Fibroblast of pulmonary artery (primary cell): ENCODE measurements at regions not wholly inside any gene's neighbourhood (a gene's known extent, or its start where the extent isn't known, plus 50 kb on each side); places are given as distances from the start of the nearest gene placed in this dataset.

Experiments used
- DNase-seq: peaks from one replicate; pipeline ENCODE4 v3.0.0-alpha.2; 2010; ENCODE audit warnings: low read depth
- H3K4me3 ChIP-seq: replicated peaks from 2 replicates; pipeline ENCODE4 v1.5.1; 2011; ENCODE audit warnings: low read depth, mild to moderate bottlenecking, control low read depth, low read length, moderate library complexity
- CTCF ChIP-seq: IDR thresholded peaks from 2 replicates; pipeline ENCODE4 v1.5.1; 2011; ENCODE audit warnings: mild to moderate bottlenecking, control low read depth, low read length, inconsistent platforms; ENCODE audit errors: missing control alignments

DNA sequence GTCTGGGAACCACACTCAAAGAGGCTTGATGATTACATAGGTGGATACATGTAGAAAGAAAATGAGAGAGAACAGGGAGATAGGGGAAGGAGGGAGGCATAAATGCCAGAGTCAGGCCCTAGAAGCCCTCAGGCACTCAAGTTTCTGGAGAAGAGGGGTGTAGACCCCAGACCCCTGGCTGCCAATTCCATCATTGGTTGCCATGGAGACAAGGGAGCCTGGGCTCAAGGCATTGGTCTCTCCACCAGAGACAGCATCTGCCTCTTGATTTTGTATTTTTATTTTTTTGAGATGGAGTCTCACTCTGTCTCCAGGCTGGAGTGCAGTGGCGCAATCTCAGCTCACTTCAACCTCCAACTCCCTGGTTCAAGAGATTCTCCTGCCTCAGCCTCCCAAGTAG lies 114.3 kb upstream of the GRIK3 start:
- TF ChIP-seq CTCF = no peak
- no peak for DNase-seq

GRCh38 chr1:37149296-37149695 lies 115.0 kb upstream of the GRIK3 start:
- no peak overlapping the region for H3K4me3 ChIP-seq
- no peak for TF ChIP-seq CTCF
- no peak for DNase-seq

More for the DNA sequence above, 114.3 kb upstream of the GRIK3 start:
- no peak overlapping the region for H3K4me3 ChIP-seq

DNA sequence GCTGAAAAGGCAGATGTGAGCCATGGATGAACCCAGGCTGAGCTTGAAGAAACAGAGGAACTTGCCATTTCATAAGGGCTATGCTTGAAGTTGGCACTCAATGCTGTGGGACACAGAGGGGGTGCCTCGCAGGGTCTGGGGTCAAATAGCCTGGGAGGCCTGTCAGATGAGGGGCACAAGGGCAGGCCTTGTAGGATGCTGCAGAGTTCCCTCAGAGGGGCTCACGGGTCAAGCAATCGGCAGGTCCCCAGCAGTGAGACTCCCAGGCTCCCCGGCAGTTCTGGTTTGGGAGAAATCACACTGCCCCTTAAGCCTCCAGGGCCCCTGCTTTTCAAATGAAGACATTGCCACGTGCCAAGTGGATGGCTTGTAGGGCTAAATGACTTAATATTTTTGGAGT lies 116.7 kb upstream of the GRIK3 start:
- no peak for DNase-seq
- TF ChIP-seq CTCF = no peak
- no peak overlapping the region for H3K4me3 ChIP-seq

DNA sequence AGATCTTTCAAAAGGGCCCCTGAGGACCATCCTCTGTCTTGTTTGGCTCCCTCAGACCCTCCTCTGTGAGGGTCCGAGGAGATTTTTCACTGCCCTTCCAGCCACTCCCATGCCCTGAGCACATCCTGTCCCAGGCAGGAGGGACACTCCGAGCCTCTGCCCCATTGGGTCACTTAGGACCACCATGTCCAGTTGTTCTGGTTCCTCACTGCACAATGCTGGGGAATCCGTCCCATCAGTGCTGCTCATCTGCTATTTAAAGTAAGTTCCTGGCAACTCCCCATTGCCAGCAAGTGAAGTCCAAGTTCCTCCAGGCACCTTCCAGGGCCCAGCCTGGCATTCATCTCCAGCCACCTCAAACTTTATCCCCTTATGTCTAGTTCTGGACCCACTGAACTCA lies 117.5 kb upstream of the GRIK3 start:
- no peak for TF ChIP-seq CTCF
- no peak for DNase-seq
- no peak overlapping the region for H3K4me3 ChIP-seq

- no peak overlapping the region for H3K4me3 ChIP-seq
- no peak for DNase-seq
- no peak for TF ChIP-seq CTCF
Observed at GRCh38 chr1:37152491-37152890, 118.2 kb upstream of the GRIK3 start.

DNA sequence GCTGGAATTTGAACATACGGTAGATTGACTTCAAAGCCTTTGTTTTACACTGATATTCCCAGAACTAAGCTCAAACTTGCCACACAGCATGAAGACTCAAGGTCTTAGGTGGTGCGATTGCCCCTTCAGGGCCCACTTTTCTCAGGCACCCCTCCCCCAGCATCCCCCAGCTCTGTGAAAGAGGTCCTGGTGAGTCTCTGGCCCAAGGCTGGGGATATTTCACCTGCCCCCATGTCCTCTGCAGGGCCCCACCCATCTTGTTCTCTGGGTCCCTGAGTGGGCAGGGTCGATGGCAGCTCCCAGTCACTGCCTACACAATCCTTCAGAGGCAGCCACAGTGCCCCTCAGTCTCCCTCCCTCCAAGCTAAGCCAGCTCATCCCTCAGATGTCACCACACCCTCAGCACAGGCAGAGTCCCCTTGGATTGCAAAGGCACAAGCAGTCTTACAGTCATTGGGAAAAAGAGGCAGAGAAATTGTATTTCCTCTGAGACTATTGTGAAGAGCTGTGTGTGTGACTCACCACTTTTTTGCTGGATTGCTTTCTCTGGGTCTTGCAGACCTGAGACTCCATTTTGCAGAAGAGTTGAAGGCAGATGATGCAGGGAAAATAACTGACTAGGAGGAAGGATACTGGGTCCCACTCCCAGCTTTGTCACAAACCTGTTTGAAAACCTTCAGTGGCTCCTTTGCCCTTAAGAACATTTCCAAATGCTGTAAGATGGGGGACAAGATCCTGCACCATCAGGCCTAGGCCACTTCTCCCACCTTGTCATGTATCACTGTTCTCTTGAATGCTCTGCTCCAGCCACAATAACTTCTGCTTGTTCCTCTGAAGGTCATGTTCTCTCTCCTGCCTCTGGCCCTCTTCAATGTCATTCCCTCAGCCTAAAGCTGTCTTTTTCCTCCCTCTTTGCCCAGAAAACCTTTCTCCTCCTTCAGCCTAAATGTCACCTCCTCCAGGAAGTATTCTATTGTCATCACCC lies 119.1 kb upstream of the GRIK3 start:
- no peak for DNase-seq
- no peak for TF ChIP-seq CTCF
- H3K4me3 ChIP-seq = no peak overlapping the region

DNA sequence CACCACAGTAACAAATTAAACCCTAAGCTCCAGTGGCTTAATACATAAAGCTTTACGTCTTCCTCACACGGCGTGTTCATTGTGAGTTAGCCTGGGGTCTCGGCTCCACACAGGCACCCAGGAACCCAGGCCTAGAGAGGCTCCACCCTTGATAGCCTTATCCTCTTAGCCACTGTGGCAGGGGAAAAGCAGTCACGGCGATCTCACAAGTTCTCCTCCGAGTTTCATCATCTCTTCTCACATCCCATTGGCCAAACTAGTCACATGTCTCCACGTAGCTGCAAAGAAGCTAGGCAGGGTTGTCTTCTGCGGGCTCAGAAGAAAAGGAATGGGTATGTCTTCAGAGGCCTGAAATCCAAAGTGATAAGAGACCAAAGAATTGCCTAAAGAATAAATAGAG lies 122.3 kb upstream of the GRIK3 start:
- TF ChIP-seq CTCF = no peak
- no peak for DNase-seq
- H3K4me3 ChIP-seq = no peak overlapping the region
